WTC11 (cell line): ENCODE measurements at regions not wholly inside any gene's neighbourhood (a gene's known extent, or its start where the extent isn't known, plus 50 kb on each side); places are given as distances from the start of the nearest gene placed in this dataset.

Source experiments
- ATAC-seq: fragments of 200-7000 bp; cut with Tn5 transposase; 2 replicates; pipeline ENCODE4 v1.10.0; 2021; ENCODE audit warnings: mild to moderate bottlenecking, moderate library complexity
- CTCF ChIA-PET: fragments of 300-600 bp; sonication (Branson Sonifier 250); formaldehyde crosslinking; loops from one replicate; lab custom pipeline; 2021; ENCODE audit warnings: antibody characterized with exemption; lab: Charles Lee
- POLR2A ChIA-PET: fragments of 350-600 bp; sonication (Branson Sonifier 250); formaldehyde crosslinking; loops from one replicate; lab custom pipeline; 2021; ENCODE audit warnings: antibody characterized with exemption; lab: Charles Lee
- DNase-seq: peaks from one replicate; pipeline ENCODE4 v3.0.0; 2021; ENCODE audit warnings: low spot score
- H3K27ac Mint-ChIP-seq: 2 replicates; pipeline ENCODE4 v1.8.0; 2021; ENCODE audit warnings: mixed read lengths
- H3K27me3 Mint-ChIP-seq: 2 replicates; pipeline ENCODE4 v1.8.0; 2021; ENCODE audit warnings: low read depth, mild to moderate bottlenecking, moderate library complexity, mixed read lengths
- H3K36me3 Mint-ChIP-seq: 2 replicates; pipeline ENCODE4 v1.8.0; 2021; ENCODE audit warnings: mixed read lengths
- H3K4me1 Mint-ChIP-seq: 2 replicates; pipeline ENCODE4 v1.8.0; 2022; ENCODE audit warnings: mixed read lengths
- H3K4me3 Mint-ChIP-seq: 2 replicates; pipeline ENCODE4 v1.8.0; 2021; ENCODE audit warnings: mild to moderate bottlenecking, moderate library complexity, mixed read lengths
- H3K9me3 Mint-ChIP-seq: 2 replicates; pipeline ENCODE4 v1.8.0; 2021; ENCODE audit warnings: mixed read lengths
- CTCF ChIP-seq: fragments of 200-600 bp; IDR thresholded peaks from 2 replicates; pipeline ENCODE4 v1.8.0; 2022; ENCODE audit warnings: antibody characterized with exemption
- ESRRA ChIP-seq: sonication (generic); formaldehyde crosslinking; IDR thresholded peaks from 2 replicates; pipeline ENCODE4 v1.8.1; 2022; ENCODE audit warnings: mild to moderate bottlenecking, missing genetic modification reagents, borderline replicate concordance
- FOXP1 ChIP-seq: sonication (generic); formaldehyde crosslinking; IDR thresholded peaks from 2 replicates; pipeline ENCODE4 v1.8.0; 2022; ENCODE audit warnings: missing genetic modification reagents, mild to moderate bottlenecking, moderate library complexity, borderline replicate concordance
- FOXP4 ChIP-seq: sonication (generic); formaldehyde crosslinking; IDR thresholded peaks from 2 replicates; pipeline ENCODE4 v1.8.0; 2022; ENCODE audit warnings: mild to moderate bottlenecking, missing genetic modification reagents
- GRHL2 ChIP-seq: fragments of 250-450 bp; sonication (Bioruptor Pico); IDR thresholded peaks from 2 replicates; pipeline ENCODE4 v1.8.0; 2022; ENCODE audit warnings: mild to moderate bottlenecking, moderate library complexity; ENCODE audit not compliant: insufficient replicate concordance, severe bottlenecking
- GTF2I ChIP-seq: fragments of 250-450 bp; sonication (Bioruptor Pico); conservative IDR thresholded peaks from 2 replicates; pipeline ENCODE4 v1.4.0; 2021; ENCODE audit warnings: mild to moderate bottlenecking
- IRF2 ChIP-seq: sonication (generic); formaldehyde crosslinking; IDR thresholded peaks from 2 replicates; pipeline ENCODE4 v1.8.0; 2022; ENCODE audit warnings: low read depth, missing genetic modification reagents, borderline replicate concordance
- JAZF1 ChIP-seq: fragments of 250-450 bp; sonication (Bioruptor Pico); IDR thresholded peaks from 2 replicates; pipeline ENCODE4 v1.9.0; 2021; ENCODE audit warnings: moderate library complexity, mild to moderate bottlenecking, inconsistent platforms
- NFYB ChIP-seq: sonication (generic); formaldehyde crosslinking; conservative IDR thresholded peaks from 2 replicates; pipeline ENCODE4 v1.8.0; 2022; ENCODE audit warnings: low read depth, missing genetic modification reagents
- NR3C1 ChIP-seq: sonication (generic); formaldehyde crosslinking; conservative IDR thresholded peaks from 2 replicates; pipeline ENCODE4 v1.8.1; 2023; ENCODE audit warnings: low read depth, mild to moderate bottlenecking, missing genetic modification reagents
- PREB ChIP-seq: sonication (generic); formaldehyde crosslinking; IDR thresholded peaks from 2 replicates; pipeline ENCODE4 v1.8.1; 2022; ENCODE audit warnings: mild to moderate bottlenecking, missing genetic modification reagents, moderate library complexity, borderline replicate concordance
- RELA ChIP-seq: sonication (generic); formaldehyde crosslinking; IDR thresholded peaks from 2 replicates; pipeline ENCODE4 v1.8.1; 2022; ENCODE audit warnings: missing genetic modification reagents, mild to moderate bottlenecking, borderline replicate concordance
- SMAD4 ChIP-seq: sonication (generic); formaldehyde crosslinking; IDR thresholded peaks from 2 replicates; pipeline ENCODE4 v1.8.0; 2022; ENCODE audit warnings: mild to moderate bottlenecking, missing genetic modification reagents
- STAT6 ChIP-seq: sonication (generic); formaldehyde crosslinking; conservative IDR thresholded peaks from 2 replicates; pipeline ENCODE4 v1.8.1; 2023; ENCODE audit warnings: mild to moderate bottlenecking, low read depth, missing genetic modification reagents, moderate library complexity
- TCF7 ChIP-seq: sonication (generic); formaldehyde crosslinking; IDR thresholded peaks from 2 replicates; pipeline ENCODE4 v1.8.0; 2022; ENCODE audit warnings: mild to moderate bottlenecking, low read depth, missing genetic modification reagents, moderate library complexity
- ZNF121 ChIP-seq: sonication (generic); formaldehyde crosslinking; IDR thresholded peaks from 2 replicates; pipeline ENCODE4 v1.8.0; 2023; ENCODE audit warnings: missing genetic modification reagents
- ZNF317 ChIP-seq: sonication (generic); formaldehyde crosslinking; IDR thresholded peaks from 2 replicates; pipeline ENCODE4 v1.8.1; 2023; ENCODE audit warnings: low read depth, mild to moderate bottlenecking, moderate library complexity, missing genetic modification reagents, borderline replicate concordance
- ZNF671 ChIP-seq: fragments of 250-450 bp; sonication (Bioruptor Pico); IDR thresholded peaks from 2 replicates; pipeline ENCODE4 v1.8.0; 2021; ENCODE audit warnings: mild to moderate bottlenecking

GRCh38 chr12:115042341-115042740 is 358.4 kb upstream of the TBX3 start (continued):
- TF ChIP-seq STAT6 (CRISPR knock-in tag) = no peak
- TF ChIP-seq ZNF121 (CRISPR knock-in tag) = no peak
- TF ChIP-seq ZNF671 (CRISPR knock-in tag) = no peak
- TF ChIP-seq RELA = no peak

GRCh38 chr12:115037830-115038229 is 353.9 kb upstream of the TBX3 start:
- Mint-ChIP-seq H3K27ac (no peak overlapping the region), H3K36me3 (no peaks in the 10 kb centered on the region), H3K4me1 (no peaks in the 10 kb centered on the region), H3K4me3 (no peak overlapping the region), H3K9me3 (peaks cover 10% of the 10 kb centered on the region), H3K27me3 (no peaks in the 10 kb centered on the region)
- no peak for ATAC-seq
- ChIA-PET POLR2A (no interaction called here), CTCF (no interaction called here)
- no peak for DNase-seq
- TF ChIP-seq FOXP4 (CRISPR knock-in tag) (no peak), CTCF (no peak), NR3C1 (CRISPR knock-in tag) (no peak), GTF2I (no peak), TCF7 (CRISPR knock-in tag) (no peak), FOXP1 (no peak), NFYB (CRISPR knock-in tag) (no peak), JAZF1 (CRISPR knock-in tag) (no peak), GRHL2 (CRISPR knock-in tag) (no peak), ZNF317 (CRISPR knock-in tag) (no peak), ESRRA (CRISPR knock-in tag) (no peak), IRF2 (CRISPR knock-in tag) (no peak), SMAD4 (CRISPR knock-in tag) (no peak), PREB (CRISPR knock-in tag) (no peak)
